Coronary artery (tissue), 2 donors: ENCODE measurements at regions not wholly inside any gene's neighbourhood (a gene's known extent, or its start where the extent isn't known, plus 50 kb on each side); places are given as distances from the start of the nearest gene placed in this dataset.
"Not testable (repeated sequence)": the region's sequence is repeated elsewhere in the genome, so short reads cannot be mapped to it uniquely, and the experiment has no call there.

Experiments
- DNase-seq: peaks from one replicate; pipeline ENCODE4 v3.0.0-alpha.2; 2017; ENCODE audit warnings: low spot score
- H3K27ac ChIP-seq, 2 donors: fragments of 200-600 bp; sonication (generic); one replicate each; pipeline ENCODE4 v1.5.1; 2016 to 2019
- H3K4me3 ChIP-seq: fragments of 200-600 bp; sonication (generic); 2 replicates; pipeline ENCODE4 v1.5.1; 2016; ENCODE audit warnings: mild to moderate bottlenecking, moderate library complexity
- CTCF ChIP-seq: fragments of 200-600 bp; sonication (generic); IDR thresholded peaks from one replicate; pipeline ENCODE4 v1.5.1; 2019; ENCODE audit warnings: antibody characterized with exemption

- Histone ChIP-seq H3K27ac (no peak overlapping the region), H3K4me3 (no peak overlapping the region)
- no peak for DNase-seq
- TF ChIP-seq CTCF = no peak
Observed at GRCh38 chr12:19908830-19909229, 459.5 kb upstream of the PDE3A start.

GRCh38 chr12:19909418-19909817, 458.9 kb upstream of the PDE3A start:
- Histone ChIP-seq H3K27ac (no peak overlapping the region), H3K4me3 (no peak overlapping the region)
- no peak for DNase-seq
- TF ChIP-seq CTCF = no peak

- no peak overlapping the region for H3K27ac ChIP-seq
- no peak for TF ChIP-seq CTCF
- no peak overlapping the region for H3K4me3 ChIP-seq
- DNase-seq = no peak
Observed at GRCh38 chr12:19910681-19911080, 457.7 kb upstream of the PDE3A start.

GRCh38 chr12:19912991-19913390, 455.3 kb upstream of the PDE3A start:
- Histone ChIP-seq H3K4me3 (no peak overlapping the region), H3K27ac (no peak overlapping the region)
- no peak for DNase-seq
- TF ChIP-seq CTCF = no peak

GRCh38 chr12:19915392-19916195, 452.7 kb upstream of the PDE3A start:
- no peak for DNase-seq
- TF ChIP-seq CTCF = peak; percentile 40
- Histone ChIP-seq H3K27ac (no peak overlapping the region), H3K4me3 (no peak overlapping the region)

GRCh38 chr12:19916196-19916753, 452.1 kb upstream of the PDE3A start:
- no peak overlapping the region for H3K4me3 ChIP-seq
- TF ChIP-seq CTCF = no peak
- DNase-seq = no peak
- H3K27ac ChIP-seq = no peak overlapping the region

- no peak overlapping the region for H3K4me3 ChIP-seq
- no peak overlapping the region for H3K27ac ChIP-seq
- TF ChIP-seq CTCF = no peak
- DNase-seq = no peak
Observed at GRCh38 chr12:19916974-19917373, 451.4 kb upstream of the PDE3A start.

GRCh38 chr12:19921716-19922115, 446.6 kb upstream of the PDE3A start:
- not testable (repeated sequence) for DNase-seq, H3K4me3 ChIP-seq, H3K27ac ChIP-seq
